ENCODE measurements at regions not wholly inside any gene's neighbourhood (a gene's known extent, or its start where the extent isn't known, plus 50 kb on each side); places are given as distances from the start of the nearest gene placed in this dataset.
A peak's percentile ranks its signal among the peaks of the same experiment; 100 is the strongest.

DNA sequence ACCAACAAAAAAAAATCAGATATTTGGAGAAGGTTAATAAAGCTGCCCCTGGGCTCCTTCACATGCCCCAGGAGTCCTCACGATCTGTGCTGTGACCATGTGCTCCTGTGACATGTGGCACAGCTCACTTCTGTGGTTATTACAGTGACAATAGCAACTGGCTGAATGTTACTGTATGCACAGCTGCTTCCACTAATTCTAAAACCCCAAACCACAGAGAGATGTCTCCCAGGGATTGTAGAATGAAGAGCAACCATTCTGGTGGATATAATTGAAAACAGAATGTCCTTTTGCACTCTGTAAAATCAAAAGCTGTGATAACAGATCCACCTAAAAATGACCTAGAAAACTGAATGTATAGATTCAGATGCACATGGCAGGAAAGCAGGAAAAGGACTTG is 489.2 kb upstream of the CNTN4 start:
- no peaks in the 10 kb centered on the region for H3K27me3 ChIP-seq (replicated peaks; ENCODE audit: insufficient read depth, low read length)
- no peak overlapping the region for H3K27ac ChIP-seq (ENCODE audit: low read length)
- no peaks in the 10 kb centered on the region for H4K20me1 ChIP-seq (ENCODE audit: insufficient read depth, low read length)
- no peak overlapping the region for H3K4me3 ChIP-seq (ENCODE audit: low read length)
- no peaks in the 10 kb centered on the region for H3K79me2 ChIP-seq (ENCODE audit: low read length)
- TF ChIP-seq EZH2 (optimal IDR thresholded peaks at IDR 0.05; ENCODE audit: low read depth, low read length), result no peak
- no peak for TF ChIP-seq EZH2phosphoT487 (IDR thresholded peaks at IDR 0.05; ENCODE audit: low read length)
- TF ChIP-seq, protein P1, sequence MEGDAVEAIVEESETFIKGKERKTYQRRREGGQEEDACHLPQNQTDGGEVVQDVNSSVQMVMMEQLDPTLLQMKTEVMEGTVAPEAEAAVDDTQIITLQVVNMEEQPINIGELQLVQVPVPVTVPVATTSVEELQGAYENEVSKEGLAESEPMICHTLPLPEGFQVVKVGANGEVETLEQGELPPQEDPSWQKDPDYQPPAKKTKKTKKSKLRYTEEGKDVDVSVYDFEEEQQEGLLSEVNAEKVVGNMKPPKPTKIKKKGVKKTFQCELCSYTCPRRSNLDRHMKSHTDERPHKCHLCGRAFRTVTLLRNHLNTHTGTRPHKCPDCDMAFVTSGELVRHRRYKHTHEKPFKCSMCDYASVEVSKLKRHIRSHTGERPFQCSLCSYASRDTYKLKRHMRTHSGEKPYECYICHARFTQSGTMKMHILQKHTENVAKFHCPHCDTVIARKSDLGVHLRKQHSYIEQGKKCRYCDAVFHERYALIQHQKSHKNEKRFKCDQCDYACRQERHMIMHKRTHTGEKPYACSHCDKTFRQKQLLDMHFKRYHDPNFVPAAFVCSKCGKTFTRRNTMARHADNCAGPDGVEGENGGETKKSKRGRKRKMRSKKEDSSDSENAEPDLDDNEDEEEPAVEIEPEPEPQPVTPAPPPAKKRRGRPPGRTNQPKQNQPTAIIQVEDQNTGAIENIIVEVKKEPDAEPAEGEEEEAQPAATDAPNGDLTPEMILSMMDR (IDR thresholded peaks at IDR 0.05; ENCODE audit: low read length), result no peak
- H3K9ac ChIP-seq (ENCODE audit: low read length), result no peak overlapping the region
- H3F3A ChIP-seq (ENCODE audit: insufficient read depth, low read length), result no peaks in the 10 kb centered on the region
- H3K36me3 ChIP-seq (replicated peaks; ENCODE audit: insufficient read depth, low read length), result no peaks in the 10 kb centered on the region
- H3K9me3 ChIP-seq (replicated peaks; ENCODE audit: insufficient read depth, low read length), result no peaks in the 10 kb centered on the region
- no peaks in the 10 kb centered on the region for H3K4me1 ChIP-seq (ENCODE audit: low read length)
- peak; percentile 69 for DNase-seq
- no peaks in the 10 kb centered on the region for H3K9me2 ChIP-seq (replicated peaks; ENCODE audit: insufficient read depth, low read length)
- no peak overlapping the region for H3K4me2 ChIP-seq (ENCODE audit: low read depth, low read length)
- H2AFZ ChIP-seq (ENCODE audit: low read length), result no peak overlapping the region

DNA sequence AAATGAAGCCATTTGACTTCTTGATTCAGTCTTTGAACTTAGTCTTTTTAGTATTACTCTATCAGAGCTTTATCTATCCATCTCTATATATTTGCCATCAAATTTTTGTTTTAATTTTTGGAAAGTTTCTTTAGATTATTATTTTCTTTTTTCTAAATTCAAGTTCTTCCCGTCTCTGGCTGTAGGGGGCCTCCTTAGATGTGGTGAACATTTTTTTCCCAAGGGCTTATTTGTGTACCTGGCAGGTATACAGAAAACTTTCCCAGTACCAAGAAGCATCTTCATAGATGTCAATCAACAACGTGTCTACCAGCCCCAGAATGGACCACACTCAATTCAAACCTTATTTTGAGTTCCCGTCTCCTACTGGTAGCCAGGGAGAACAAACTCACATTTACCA is 486.8 kb upstream of the CNTN4 start:
- H3K27ac ChIP-seq (ENCODE audit: low read length), result no peak overlapping the region
- DNase-seq, result no peak
- no peaks in the 10 kb centered on the region for H3K36me3 ChIP-seq (replicated peaks; ENCODE audit: insufficient read depth, low read length)
- no peaks in the 10 kb centered on the region for H3K27me3 ChIP-seq (replicated peaks; ENCODE audit: insufficient read depth, low read length)
- no peak overlapping the region for H2AFZ ChIP-seq (ENCODE audit: low read length)
- H3K4me1 ChIP-seq (ENCODE audit: low read length), result no peaks in the 10 kb centered on the region
- no peaks in the 10 kb centered on the region for H3F3A ChIP-seq (ENCODE audit: insufficient read depth, low read length)
- TF ChIP-seq EZH2 (optimal IDR thresholded peaks at IDR 0.05; ENCODE audit: low read depth, low read length), result no peak
- no peak for TF ChIP-seq EZH2phosphoT487 (IDR thresholded peaks at IDR 0.05; ENCODE audit: low read length)
- no peak overlapping the region for H3K4me3 ChIP-seq (ENCODE audit: low read length)
- H3K9me3 ChIP-seq (replicated peaks; ENCODE audit: insufficient read depth, low read length), result no peaks in the 10 kb centered on the region
- H3K9ac ChIP-seq (ENCODE audit: low read length), result no peak overlapping the region
- no peaks in the 10 kb centered on the region for H3K79me2 ChIP-seq (ENCODE audit: low read length)
- H4K20me1 ChIP-seq (ENCODE audit: insufficient read depth, low read length), result no peaks in the 10 kb centered on the region
- no peak overlapping the region for H3K4me2 ChIP-seq (ENCODE audit: low read depth, low read length)
- H3K9me2 ChIP-seq (replicated peaks; ENCODE audit: insufficient read depth, low read length), result no peaks in the 10 kb centered on the region

DNA sequence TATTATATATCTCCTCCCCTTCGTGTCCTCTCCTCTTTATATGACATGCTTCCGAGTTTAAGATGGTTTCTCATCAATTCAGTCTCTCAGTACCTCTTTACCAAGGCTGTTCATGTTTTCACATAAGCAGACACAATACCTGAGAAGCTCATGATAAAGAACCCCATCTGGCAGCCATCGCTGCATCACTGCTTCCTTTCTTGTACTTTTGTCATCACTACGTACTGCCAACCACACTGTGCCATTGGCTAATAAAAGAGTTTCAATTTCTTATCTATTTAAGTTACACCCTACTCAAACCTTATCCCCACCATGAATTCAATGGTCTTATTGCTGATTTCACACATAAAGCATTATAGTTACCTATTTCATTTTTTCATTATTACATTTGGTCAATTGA is 484.7 kb upstream of the CNTN4 start:
- Histone ChIP-seq H3F3A (ENCODE audit: insufficient read depth, low read length) (no peaks in the 10 kb centered on the region), H3K27me3 (replicated peaks; ENCODE audit: insufficient read depth, low read length) (no peaks in the 10 kb centered on the region), H3K27ac (ENCODE audit: low read length) (no peak overlapping the region), H3K4me2 (ENCODE audit: low read depth, low read length) (no peak overlapping the region), H3K9me3 (replicated peaks; ENCODE audit: insufficient read depth, low read length) (no peaks in the 10 kb centered on the region), H4K20me1 (ENCODE audit: insufficient read depth, low read length) (no peaks in the 10 kb centered on the region), H2AFZ (ENCODE audit: low read length) (no peak overlapping the region), H3K79me2 (ENCODE audit: low read length) (no peaks in the 10 kb centered on the region), H3K36me3 (replicated peaks; ENCODE audit: insufficient read depth, low read length) (no peaks in the 10 kb centered on the region), H3K4me3 (ENCODE audit: low read length) (no peak overlapping the region), H3K9me2 (replicated peaks; ENCODE audit: insufficient read depth, low read length) (no peaks in the 10 kb centered on the region), H3K9ac (ENCODE audit: low read length) (no peak overlapping the region), H3K4me1 (ENCODE audit: low read length) (no peaks in the 10 kb centered on the region)
- DNase-seq, result no peak
- no peak for TF ChIP-seq EZH2 (optimal IDR thresholded peaks at IDR 0.05; ENCODE audit: low read depth, low read length)

DNA sequence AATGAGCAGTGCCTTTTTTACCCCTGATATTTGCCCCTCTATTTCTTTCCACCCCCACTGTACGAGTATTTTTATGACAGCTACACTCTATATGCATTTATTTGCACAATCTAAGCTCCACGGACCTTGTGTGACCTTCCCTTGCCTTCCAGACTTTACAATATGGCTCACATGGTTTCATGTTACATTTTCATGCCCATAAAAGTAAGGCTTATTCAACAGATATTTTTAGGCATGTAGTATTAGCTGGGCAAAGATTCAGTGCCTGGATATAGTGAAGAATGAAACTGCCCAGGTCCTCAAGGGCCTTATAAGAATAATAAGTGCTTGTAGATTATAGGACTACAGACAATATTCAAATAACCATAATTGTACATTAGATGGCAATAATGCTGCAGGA is 481.9 kb upstream of the CNTN4 start:
- H2AFZ ChIP-seq (ENCODE audit: low read length), result no peak overlapping the region
- H3K9me2 ChIP-seq (replicated peaks; ENCODE audit: insufficient read depth, low read length), result no peaks in the 10 kb centered on the region
- TF ChIP-seq, protein P1 (IDR thresholded peaks at IDR 0.05; ENCODE audit: low read length), result no peak
- TF ChIP-seq EZH2 (optimal IDR thresholded peaks at IDR 0.05; ENCODE audit: low read depth, low read length) (no peak), EZH2phosphoT487 (IDR thresholded peaks at IDR 0.05; ENCODE audit: low read length) (no peak)

More for the DNA sequence above, 481.9 kb upstream of the CNTN4 start:
- Histone ChIP-seq H3K4me3 (ENCODE audit: low read length) (no peak overlapping the region), H3K27me3 (replicated peaks; ENCODE audit: insufficient read depth, low read length) (no peaks in the 10 kb centered on the region), H3K9me3 (replicated peaks; ENCODE audit: insufficient read depth, low read length) (no peaks in the 10 kb centered on the region), H3K4me1 (ENCODE audit: low read length) (no peaks in the 10 kb centered on the region), H3K4me2 (ENCODE audit: low read depth, low read length) (no peak overlapping the region), H3K27ac (ENCODE audit: low read length) (no peak overlapping the region), H3K9ac (ENCODE audit: low read length) (no peak overlapping the region), H3K79me2 (ENCODE audit: low read length) (no peaks in the 10 kb centered on the region), H3K36me3 (replicated peaks; ENCODE audit: insufficient read depth, low read length) (no peaks in the 10 kb centered on the region), H4K20me1 (ENCODE audit: insufficient read depth, low read length) (no peaks in the 10 kb centered on the region), H3F3A (ENCODE audit: insufficient read depth, low read length) (no peaks in the 10 kb centered on the region)
- no peak for DNase-seq
